ENCODE measurements at regions not wholly inside any gene's neighbourhood (a gene's known extent, or its start where the extent isn't known, plus 50 kb on each side); places are given as distances from the start of the nearest gene placed in this dataset.

DNA sequence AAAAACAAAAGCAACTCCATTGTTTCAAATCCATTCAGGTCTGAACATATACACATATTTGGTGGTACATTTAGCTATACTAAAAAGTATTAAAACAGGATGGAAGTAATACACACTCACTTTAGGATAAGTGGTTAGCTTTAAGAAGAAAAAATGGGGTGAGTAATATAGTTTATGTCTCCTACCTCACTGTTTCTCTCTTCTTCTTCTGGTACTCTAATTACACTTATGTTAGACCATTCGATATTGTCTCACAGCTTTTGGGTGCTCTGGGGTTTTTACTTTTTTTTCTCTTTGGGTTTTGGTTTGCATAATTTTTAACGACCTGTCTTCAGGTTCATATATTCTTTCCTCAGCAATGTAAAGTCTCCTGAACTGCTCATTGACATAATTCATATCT lies 75.4 kb upstream of the AKAP13 start:
- intact Hi-C loops (cut with DNase I) = no loop called here
- DNase-seq = no peak

DNA sequence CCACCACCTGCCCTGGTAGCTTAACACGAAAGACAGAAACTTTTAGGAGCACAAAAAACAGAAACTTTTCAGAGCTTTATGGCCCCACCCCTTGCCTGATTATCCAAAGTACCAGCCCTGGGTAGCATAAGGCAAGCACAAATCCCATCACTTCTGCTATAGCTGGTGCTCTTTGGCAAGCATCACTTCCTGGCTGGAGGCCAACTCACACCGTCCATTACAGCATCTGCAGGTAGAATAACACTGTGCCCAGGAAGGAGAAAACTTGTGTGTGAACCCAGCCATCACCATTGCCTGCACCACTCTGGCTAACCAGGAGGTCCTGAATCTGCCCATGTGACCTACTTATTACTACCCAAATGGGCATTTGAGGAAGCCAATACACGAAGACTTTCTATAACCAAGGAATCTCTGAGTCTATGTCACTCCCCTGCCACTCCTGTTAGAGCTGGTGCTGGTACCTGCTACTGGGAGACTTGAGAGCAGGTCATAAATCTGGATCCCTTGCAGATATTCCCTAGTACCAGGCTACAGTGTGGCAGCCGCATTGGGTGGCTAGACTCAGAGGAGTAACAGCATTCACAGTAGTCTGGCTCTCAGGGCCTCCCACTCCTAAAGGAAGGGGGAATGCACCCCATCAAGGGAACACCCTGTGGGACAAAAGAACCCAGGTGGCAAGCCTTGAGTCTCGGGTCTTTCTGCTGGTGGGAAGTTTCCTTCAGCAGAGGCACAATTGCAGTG lies 73.3 kb upstream of the AKAP13 start:
- no peak for DNase-seq
- intact Hi-C loops (cut with DNase I) = no loop called here

DNA sequence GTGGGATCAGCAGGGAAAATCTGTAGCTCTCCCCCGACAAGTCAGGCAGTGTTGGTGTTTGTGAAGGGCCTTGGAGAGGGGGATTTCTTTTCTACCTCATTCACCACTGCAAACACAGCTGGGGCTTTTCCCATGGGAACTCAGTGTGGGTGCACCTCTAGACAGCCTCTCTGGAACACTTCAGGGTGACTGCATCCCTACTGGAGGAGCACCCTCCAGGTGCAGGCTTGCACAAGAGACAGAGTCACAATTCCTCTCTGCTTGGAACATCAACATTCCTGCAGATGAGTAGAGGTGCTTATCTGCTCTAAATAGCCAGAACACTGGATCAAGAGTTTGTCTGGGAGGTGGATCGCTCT lies 72.7 kb upstream of the AKAP13 start:
- intact Hi-C loops (cut with DNase I) = no loop called here
- DNase-seq = no peak

DNA sequence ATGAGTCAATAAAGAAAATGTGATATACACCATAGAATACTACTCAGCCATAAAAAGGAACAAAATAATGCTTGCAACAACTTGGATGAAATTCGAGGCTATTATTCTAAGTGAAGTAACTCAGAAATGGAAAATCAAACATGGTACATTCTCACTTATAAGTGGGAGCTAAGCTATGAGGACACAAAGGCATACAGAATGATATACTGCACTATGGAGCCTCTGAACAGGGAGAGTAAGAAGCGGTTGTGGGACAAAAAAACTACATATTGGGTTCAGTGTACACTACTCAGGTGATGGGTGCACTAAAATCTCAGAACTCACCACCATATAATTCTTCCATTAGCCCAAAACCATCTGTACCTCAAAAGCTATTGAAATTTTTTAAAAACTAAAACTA lies 68.8 kb upstream of the AKAP13 start:
- no peak for DNase-seq
- intact Hi-C loops (cut with DNase I) = no loop called here

DNA sequence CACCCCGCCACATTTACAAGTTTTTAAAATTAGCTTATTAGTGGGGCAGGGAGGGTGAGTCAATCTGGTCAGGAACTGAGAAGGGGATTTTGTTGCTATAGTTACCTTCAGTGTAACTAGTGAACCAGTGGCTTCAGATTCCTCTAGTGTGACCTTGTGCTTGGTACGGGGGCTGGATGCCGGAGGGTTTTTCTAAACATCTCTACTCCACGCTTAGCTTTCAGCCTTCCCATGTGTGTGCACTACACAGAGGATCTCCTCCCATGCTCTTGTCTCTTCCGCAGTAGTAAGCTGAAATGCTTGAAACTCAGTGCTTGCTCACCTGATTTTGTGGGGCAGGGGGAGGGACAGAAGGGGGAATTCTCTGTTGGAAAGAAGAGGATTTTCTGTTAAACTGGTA lies 67.9 kb upstream of the AKAP13 start:
- DNase-seq = no peak
- intact Hi-C loops (cut with DNase I) = no loop called here

DNA sequence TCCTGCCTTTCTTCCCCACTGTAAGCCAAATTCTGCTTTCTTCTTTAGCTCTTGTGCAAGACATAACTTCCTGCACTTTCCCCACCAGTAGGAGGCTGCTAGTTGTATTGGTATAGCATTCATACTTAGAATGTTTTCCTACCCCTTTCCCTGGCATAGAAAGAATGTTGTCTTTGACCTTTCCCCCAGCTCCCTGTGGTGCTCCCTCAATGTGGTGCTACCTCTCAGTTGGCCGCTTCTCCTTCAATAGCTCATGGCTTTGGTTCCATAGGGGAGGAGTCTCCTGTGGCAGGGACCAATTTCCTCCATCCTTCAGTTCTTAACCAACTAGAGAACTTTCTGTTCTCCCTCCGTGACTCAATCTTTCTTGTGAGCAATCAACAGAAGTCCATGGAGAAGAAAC lies 67.5 kb upstream of the AKAP13 start:
- intact Hi-C loops (cut with DNase I) = no loop called here
- no peak for DNase-seq

DNA sequence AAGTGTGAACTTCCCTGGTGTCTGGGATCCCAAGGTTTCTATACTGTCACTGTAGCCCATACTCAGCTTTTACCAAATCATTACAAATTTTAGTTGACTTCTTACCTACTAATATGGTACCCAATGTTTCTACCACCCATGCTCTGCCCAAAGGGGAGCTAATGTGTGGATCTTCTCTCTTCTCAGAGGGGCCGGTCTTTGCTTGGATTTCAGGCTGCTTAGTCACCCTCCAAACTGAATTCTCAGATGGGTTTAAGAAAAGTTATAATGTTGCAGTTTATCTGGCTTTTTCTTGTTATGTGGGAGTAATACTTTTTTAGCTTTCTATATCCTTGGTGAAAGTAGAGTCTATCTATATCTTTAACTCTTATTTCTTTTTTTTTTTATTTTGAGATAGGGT lies 67.1 kb upstream of the AKAP13 start:
- no peak for DNase-seq
- intact Hi-C loops (cut with DNase I) = no loop called here

DNA sequence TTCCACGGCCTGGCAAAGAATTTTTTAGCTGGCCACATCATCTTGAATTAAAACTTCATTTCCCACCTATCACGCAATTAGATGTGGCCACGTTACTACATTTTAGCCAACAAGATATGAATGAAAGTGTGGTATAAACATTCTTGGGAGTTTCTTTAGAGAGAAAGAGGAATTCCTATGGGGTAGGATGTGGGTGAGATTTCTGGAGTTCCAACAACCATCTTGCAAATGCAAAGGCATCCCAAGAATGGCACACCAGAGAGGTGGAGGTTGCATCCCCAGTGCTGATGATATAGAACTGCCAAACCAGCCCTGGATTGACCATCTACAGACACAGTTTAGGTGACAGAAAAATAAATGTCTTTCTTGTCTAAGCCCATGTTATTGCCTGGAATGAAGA lies 66.3 kb upstream of the AKAP13 start:
- intact Hi-C loops (cut with DNase I) = no loop called here
- no peak for DNase-seq

DNA sequence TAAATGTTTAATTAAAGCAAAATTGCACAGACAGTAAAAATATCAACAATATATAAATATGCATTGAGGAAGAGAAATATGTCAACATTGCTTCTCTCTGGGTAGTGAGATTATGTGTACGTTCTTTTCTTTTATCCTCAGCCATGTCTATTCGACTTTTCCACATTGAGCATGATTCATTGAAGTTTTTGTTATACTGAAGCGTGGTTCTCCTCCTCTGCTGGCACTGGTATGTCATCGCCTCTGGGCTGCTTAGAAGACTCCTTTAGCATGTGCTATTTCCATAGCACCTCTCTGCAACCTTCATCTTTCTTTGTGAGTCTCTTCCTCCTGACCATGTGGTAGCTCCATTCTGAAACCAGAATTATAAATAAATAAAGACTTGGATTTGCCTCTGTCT lies 65.8 kb upstream of the AKAP13 start:
- intact Hi-C loops (cut with DNase I) = no loop called here

DNA sequence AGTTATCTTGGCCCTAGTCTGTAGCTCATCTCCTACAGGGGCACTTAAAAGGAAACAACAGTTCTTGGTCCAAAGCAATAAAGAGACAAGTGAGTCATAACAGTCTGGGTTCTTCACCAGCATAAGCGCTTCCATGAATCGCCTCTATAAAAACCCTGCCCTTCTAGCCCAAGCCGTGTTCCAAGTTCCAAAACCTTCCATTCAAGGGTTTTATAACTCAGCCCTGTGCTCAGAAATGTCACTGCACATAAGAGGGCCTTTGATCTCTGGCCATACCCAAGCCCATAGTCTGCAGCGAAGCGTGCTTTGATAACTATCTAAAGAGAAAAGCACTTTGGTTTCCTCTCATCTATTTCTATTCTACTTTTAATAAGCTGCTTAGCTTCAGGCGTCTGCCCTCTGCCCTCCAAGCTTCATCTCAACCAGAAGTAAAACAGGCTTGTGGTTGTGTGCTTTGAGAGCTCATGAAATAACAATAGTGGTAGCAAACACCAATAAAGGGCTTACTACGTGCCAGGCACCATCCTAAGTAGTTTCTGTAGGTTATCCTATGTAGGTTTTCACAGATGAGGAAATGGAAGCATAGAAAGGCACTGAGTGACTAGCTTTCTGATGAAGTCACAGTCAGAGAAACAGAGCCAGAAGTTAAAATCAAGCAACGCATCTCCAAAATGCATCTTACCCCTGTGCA lies 64.0 kb upstream of the AKAP13 start:
- intact Hi-C loops (cut with DNase I) = no loop called here
- no peak for DNase-seq

More for the DNA sequence above, 65.8 kb upstream of the AKAP13 start:
- DNase-seq = no peak

DNA sequence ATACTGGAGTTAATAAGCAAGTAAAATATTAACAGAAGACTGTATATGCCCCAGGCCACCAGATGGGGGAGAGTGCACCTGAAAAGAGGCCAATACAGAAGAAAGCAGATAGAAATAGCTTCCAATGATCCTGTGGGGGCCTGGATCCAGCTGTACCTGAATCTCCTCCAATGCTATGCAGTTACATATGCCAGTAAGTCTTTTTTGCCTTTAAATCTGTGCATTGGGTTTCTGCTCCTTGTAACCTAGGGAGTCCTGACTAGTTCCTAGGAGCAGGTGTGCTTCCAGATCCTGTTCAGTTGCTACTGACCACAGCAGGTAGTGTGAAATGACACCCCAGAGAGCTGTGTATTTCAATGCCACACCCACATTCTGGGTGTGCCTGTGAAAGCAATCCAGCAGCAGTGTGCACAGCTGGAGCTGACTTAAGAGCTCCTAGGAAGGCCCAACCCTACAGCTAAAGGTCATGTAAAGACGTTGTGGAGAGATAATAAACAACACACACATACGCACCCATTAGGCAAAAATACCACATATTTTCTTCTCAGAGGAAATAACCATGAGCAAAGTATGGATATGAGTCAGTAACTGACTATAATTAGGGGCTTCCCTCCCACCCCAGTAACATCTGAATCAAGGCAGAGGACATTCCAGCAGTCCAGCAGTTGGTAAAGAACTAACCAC lies 62.2 kb upstream of the AKAP13 start:
- DNase-seq = no peak
- intact Hi-C loops (cut with DNase I) = no loop called here

DNA sequence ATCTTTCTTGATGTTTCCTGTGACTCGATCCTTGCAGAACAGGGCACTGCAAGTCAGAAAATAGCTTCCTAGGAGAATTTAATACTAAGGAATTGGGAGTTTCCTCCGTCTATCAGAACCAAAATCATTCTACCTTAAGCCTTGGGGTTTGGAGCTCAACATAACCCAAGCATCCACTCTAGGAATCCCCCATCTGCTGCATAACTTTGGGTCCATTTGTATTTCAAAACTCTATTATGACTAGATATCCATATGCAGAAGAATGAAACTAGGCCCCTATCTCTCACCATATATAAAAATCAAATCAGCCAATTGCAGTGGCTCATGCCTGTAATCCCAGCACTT lies 61.7 kb upstream of the AKAP13 start:
- no peak for DNase-seq
- intact Hi-C loops (cut with DNase I) = no loop called here

DNA sequence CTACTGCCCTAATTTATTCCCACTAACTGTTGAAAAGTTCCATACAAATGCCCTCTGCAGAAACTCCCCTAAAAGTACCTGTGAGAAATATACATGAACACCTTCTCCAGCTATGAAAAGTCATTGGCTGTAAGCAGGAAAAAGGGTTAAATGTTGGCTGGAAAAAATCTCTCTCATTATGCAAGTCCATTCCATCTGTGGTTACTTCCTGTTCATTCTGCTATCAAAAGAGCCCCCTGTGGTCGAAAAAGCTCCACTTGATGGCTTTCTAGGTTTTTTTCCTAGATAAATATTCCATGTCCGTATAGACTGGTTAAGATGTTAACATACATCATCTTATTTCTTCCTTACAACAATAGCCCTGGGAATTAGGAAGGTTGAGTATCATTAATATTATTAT lies 56.2 kb upstream of the AKAP13 start:
- DNase-seq = no peak
- intact Hi-C loops (cut with DNase I) = no loop called here

DNA sequence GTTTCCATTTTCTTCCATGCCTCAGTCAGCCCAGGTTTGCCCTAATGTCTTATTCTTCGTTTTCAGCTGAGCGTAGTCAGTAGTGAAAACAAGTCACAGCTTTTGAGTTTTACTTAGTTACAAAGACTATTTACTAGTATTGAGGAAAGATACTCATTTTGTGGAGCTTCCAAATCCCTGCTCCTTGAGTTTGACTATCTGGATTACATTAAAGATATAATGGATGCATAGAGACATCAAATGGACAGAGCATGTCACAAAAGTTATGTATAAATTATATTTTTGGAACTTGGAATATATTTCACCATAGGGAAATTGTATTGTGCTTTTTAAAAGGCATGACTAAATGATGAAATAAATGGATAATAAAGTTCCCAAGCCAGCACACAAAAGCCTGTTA lies 54.6 kb upstream of the AKAP13 start:
- DNase-seq = no peak
- intact Hi-C loops (cut with DNase I) = no loop called here

DNA sequence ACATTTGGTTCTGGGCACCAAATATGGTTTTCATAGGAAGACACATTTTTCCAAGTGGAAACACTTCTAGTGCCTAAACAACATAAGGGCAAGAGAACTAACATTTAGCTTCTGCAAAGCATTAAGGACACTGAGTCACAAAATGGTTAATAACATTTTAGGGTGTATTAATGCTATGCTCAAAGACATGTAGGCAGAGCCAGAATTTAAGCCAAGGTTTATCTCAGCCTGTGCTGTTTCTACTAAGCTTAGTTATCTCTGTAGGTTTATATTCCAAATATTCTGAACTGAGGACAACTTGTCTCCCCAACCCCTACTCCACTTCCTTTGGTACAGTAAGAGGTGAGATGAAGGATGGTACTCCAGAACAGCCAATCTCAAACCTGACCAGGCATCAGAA lies 54.1 kb upstream of the AKAP13 start:
- intact Hi-C loops (cut with DNase I) = no loop called here
- DNase-seq = no peak

DNA sequence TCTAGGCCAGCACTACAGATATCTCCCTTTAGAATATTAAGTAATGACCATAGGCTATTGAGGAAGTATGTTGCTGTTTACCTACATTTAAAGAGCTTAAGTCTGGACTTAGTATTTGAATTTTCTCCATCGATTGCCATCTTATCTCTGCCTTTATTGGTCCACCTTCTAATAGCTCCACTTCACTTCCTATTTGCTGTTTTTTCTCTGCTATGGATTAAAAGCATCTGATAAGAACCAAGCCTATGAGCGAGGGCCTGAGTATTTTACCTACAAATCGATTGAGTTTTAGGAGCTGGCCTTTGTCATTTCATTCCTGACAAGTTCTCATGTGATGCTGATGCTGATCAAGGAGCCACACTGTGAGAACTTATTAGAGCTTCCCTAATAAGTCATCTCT lies 52.6 kb upstream of the AKAP13 start:
- DNase-seq = no peak
- intact Hi-C loops (cut with DNase I) = no loop called here

DNA sequence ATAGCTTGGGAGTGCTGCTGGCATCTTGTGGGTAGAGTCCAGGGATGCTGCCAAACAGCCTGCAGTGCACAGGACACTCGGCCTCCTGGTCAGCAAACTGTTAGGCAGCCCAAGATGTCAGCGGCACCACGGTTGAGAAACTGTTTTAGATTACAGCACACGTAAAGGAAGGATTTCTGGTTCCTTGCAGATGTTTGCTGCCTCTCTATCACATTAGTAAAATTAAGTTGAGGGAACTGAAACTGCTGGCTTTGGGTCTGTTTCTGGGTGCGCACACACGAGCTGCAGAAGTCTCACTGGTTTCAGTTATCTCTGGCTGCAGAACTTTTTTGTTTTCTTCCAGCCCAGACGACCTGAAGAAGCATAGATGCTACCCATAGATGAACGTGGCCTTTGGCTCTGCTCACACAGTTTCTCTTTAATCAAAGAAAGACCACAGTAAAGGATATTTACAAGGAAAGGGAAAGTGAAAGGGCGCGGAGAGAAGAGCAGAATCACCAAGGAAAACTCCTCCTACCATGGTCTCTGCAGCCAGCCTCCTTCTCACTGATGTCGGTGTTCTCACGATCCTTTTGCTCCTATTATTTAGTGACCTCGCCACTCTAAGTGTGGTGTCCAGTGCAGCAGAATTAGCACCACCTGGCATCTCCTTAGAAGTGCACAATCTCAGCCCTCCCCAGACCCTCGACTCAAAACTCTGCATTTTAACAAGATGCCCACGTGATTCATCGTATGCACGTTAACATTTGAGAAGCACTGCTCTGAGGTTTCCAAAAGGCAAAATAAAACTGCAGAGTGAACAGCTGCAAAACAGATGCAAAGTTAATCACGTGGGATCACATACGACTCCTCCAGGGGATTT lies 50.6 kb upstream of the AKAP13 start:
- DNase-seq = peak in 2 of 10 donors; percentile 46 to 66
- intact Hi-C loops (cut with DNase I) = no loop called here
